Peyer's patch (tissue), 4 donors: ENCODE measurements at regions not wholly inside any gene's neighbourhood (a gene's known extent, or its start where the extent isn't known, plus 50 kb on each side); places are given as distances from the start of the nearest gene placed in this dataset.

Source experiments
- POLR2A ChIP-seq, 2 donors: fragments of 450-650 bp; IDR thresholded peaks; one replicate each; pipeline ENCODE4 v1.5.1; 2017; ENCODE audit warnings: antibody characterized with exemption in 2 of 2, mild to moderate bottlenecking in 2 of 2, moderate library complexity in 2 of 2
- TF ChIP-seq, protein P1 (sequence below), 6 experiments: fragments of 450-650 bp in 4 of 6; fragments of 200-600 bp in 2 of 6; sonication (generic) in 1 of 6; IDR thresholded peaks; one replicate each; pipeline ENCODE4 v1.5.1; 2017 to 2019; ENCODE audit warnings: antibody characterized with exemption in 6 of 6, mild to moderate bottlenecking in 3 of 6, moderate library complexity in 1 of 6

DNA sequence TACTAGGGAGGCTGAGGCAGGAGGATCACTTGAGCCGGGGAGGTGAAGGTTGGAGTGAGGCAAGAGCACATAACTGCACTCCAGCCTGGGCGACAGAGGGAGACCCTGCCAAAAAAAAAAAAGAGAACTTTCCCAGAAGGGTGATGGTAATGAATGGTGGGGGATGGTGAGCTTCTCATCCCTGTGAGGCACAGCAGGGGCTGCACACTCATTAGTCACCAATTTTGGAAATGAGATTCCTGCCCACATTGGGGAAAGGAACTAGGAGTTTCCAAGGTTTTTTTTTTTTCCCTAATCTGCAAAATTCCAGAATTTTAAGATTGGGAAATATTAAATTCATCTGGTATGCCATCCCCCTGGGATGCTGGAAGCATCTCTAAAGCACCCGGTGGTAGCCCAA lies 50.2 kb upstream of the SSBP3 start:
- no peak for TF ChIP-seq POLR2A (IDR thresholded peaks at IDR 0.05)
- TF ChIP-seq, protein P1, sequence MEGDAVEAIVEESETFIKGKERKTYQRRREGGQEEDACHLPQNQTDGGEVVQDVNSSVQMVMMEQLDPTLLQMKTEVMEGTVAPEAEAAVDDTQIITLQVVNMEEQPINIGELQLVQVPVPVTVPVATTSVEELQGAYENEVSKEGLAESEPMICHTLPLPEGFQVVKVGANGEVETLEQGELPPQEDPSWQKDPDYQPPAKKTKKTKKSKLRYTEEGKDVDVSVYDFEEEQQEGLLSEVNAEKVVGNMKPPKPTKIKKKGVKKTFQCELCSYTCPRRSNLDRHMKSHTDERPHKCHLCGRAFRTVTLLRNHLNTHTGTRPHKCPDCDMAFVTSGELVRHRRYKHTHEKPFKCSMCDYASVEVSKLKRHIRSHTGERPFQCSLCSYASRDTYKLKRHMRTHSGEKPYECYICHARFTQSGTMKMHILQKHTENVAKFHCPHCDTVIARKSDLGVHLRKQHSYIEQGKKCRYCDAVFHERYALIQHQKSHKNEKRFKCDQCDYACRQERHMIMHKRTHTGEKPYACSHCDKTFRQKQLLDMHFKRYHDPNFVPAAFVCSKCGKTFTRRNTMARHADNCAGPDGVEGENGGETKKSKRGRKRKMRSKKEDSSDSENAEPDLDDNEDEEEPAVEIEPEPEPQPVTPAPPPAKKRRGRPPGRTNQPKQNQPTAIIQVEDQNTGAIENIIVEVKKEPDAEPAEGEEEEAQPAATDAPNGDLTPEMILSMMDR (IDR thresholded peaks at IDR 0.05) = no peak
